PC-9 (cell line): ENCODE measurements at regions not wholly inside any gene's neighbourhood (a gene's known extent, or its start where the extent isn't known, plus 50 kb on each side); places are given as distances from the start of the nearest gene placed in this dataset.

Source experiments
- EZH2 ChIP-seq: fragments of 200-600 bp; sonication (generic); IDR thresholded peaks from 2 replicates; pipeline ENCODE4 v1.8.0; 2017; ENCODE audit warnings: antibody characterized with exemption, low read depth
- TF ChIP-seq, protein P1 (sequence below): fragments of 200-600 bp; sonication (generic); conservative IDR thresholded peaks from 2 replicates; pipeline ENCODE4 v1.6.1; 2017; ENCODE audit warnings: mixed run types, antibody characterized with exemption, mild to moderate bottlenecking, moderate library complexity

DNA sequence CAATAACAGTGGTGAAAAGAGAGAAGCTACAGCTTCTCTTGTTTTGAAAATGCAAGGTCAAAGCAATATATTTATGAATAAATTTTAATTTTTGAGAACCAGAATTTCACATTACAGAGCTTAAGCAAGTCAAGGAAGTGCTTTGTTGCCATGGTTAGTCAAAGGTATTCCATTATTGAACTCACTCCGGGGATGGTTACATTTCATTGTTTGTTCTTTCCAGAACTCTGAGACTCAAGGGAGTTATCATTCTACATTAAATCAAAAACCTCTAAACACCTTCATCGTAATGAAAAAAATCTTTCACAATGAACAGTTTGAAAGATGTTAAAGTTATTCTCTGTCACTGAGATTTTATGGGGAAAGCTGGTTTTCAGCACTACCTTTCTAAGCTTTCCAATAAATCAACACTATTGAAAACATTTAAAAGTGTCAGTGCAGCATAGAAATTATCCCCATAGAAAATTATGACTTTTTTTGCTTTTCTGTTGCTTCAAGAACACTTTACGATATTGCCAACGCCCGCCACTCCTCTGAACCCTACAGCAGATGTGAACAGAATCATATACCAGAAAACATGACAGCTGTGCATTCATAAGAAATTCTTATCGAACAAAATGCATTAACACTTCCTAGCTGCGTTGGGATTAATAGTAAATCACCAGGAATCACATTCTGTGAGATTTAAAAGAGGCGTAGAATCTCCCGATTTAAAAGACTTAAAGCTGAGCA lies 83.0 kb downstream of the OTOL1 start:
- TF ChIP-seq, protein P1, sequence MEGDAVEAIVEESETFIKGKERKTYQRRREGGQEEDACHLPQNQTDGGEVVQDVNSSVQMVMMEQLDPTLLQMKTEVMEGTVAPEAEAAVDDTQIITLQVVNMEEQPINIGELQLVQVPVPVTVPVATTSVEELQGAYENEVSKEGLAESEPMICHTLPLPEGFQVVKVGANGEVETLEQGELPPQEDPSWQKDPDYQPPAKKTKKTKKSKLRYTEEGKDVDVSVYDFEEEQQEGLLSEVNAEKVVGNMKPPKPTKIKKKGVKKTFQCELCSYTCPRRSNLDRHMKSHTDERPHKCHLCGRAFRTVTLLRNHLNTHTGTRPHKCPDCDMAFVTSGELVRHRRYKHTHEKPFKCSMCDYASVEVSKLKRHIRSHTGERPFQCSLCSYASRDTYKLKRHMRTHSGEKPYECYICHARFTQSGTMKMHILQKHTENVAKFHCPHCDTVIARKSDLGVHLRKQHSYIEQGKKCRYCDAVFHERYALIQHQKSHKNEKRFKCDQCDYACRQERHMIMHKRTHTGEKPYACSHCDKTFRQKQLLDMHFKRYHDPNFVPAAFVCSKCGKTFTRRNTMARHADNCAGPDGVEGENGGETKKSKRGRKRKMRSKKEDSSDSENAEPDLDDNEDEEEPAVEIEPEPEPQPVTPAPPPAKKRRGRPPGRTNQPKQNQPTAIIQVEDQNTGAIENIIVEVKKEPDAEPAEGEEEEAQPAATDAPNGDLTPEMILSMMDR, result no peak
- no peak for TF ChIP-seq EZH2
